Ishikawa (cell line): ENCODE measurements at regions not wholly inside any gene's neighbourhood (a gene's known extent, or its start where the extent isn't known, plus 50 kb on each side); places are given as distances from the start of the nearest gene placed in this dataset.
A peak's percentile ranks its signal among the peaks of the same experiment; 100 is the strongest.

Source experiments
- CEBPB ChIP-seq: IDR thresholded peaks from 2 replicates; pipeline ENCODE4 v1.6.1; 2012
- CREB1 ChIP-seq: IDR thresholded peaks from 2 replicates; pipeline ENCODE4 v1.6.1; 2012; ENCODE audit warnings: low read depth
- EGR1 ChIP-seq: IDR thresholded peaks from 2 replicates; pipeline ENCODE4 v1.6.1; 2012
- EP300 ChIP-seq: IDR thresholded peaks from 2 replicates; pipeline ENCODE4 v1.6.1; 2012; ENCODE audit warnings: borderline replicate concordance
- FOXM1 ChIP-seq: IDR thresholded peaks from 2 replicates; pipeline ENCODE4 v1.6.1; 2012; ENCODE audit warnings: low read depth, borderline replicate concordance
- MAX ChIP-seq: IDR thresholded peaks from 2 replicates; pipeline ENCODE4 v1.6.1; 2012
- NFIC ChIP-seq: IDR thresholded peaks from 2 replicates; pipeline ENCODE4 v1.6.1; 2012
- RAD21 ChIP-seq: IDR thresholded peaks from 2 replicates; pipeline ENCODE4 v1.6.1; 2012; ENCODE audit warnings: low read depth
- REST ChIP-seq: IDR thresholded peaks from 2 replicates; pipeline ENCODE4 v1.6.1; 2012; ENCODE audit warnings: low read depth, mild to moderate bottlenecking
- TAF1 ChIP-seq: IDR thresholded peaks from 2 replicates; pipeline ENCODE4 v1.6.1; 2012; ENCODE audit warnings: low read depth, mild to moderate bottlenecking
- TCF12 ChIP-seq: IDR thresholded peaks from 2 replicates; pipeline ENCODE4 v1.6.1; 2012; ENCODE audit warnings: low read depth
- TEAD4 ChIP-seq: IDR thresholded peaks from 2 replicates; pipeline ENCODE4 v1.6.1; 2012
- USF1 ChIP-seq: IDR thresholded peaks from 2 replicates; pipeline ENCODE4 v1.6.1; 2012
- YY1 ChIP-seq: IDR thresholded peaks from 2 replicates; pipeline ENCODE4 v1.6.1; 2012; ENCODE audit warnings: low read depth
- ZBTB7A ChIP-seq: IDR thresholded peaks from 2 replicates; pipeline ENCODE4 v1.6.1; 2012; ENCODE audit warnings: low read depth

- TF ChIP-seq CREB1 (no peak), NFIC (no peak), EGR1 (no peak), REST (no peak), TEAD4 (peak; percentile 53; the same call in 1 of the 2 replicates)
Measured at GRCh38 chr2:45275242-45275805, 266.1 kb upstream of the SIX2 start.

- TF ChIP-seq FOXM1 (no peak), TEAD4 (no peak), MAX (no peak), ZBTB7A (no peak), YY1 (no peak)
Measured at GRCh38 chr2:45274250-45274926, 265.1 kb upstream of the SIX2 start.

- TF ChIP-seq TAF1 (no peak), REST (no peak), EP300 (no peak), CREB1 (no peak), ZBTB7A (no peak), CEBPB (no peak), EGR1 (no peak), NFIC (no peak), MAX (no peak), TCF12 (no peak), TEAD4 (no peak), USF1 (no peak), RAD21 (no peak), YY1 (no peak), FOXM1 (no peak)
Measured at GRCh38 chr2:45273412-45274249, 264.4 kb upstream of the SIX2 start.

- no peak for TF ChIP-seq CREB1
- TF ChIP-seq TCF12: no peak
- TF ChIP-seq FOXM1: no peak
- TF ChIP-seq YY1: no peak
- no peak for TF ChIP-seq REST
- no peak for TF ChIP-seq CEBPB
- TF ChIP-seq TEAD4: no peak
- TF ChIP-seq TAF1: no peak
- TF ChIP-seq MAX: no peak
- no peak for TF ChIP-seq EP300
- TF ChIP-seq RAD21: no peak
- TF ChIP-seq USF1: no peak
- no peak for TF ChIP-seq EGR1
- no peak for TF ChIP-seq NFIC
Measured at GRCh38 chr2:45272549-45273265, 263.5 kb upstream of the SIX2 start.
